ACHN (cell line): ENCODE measurements at regions not wholly inside any gene's neighbourhood (a gene's known extent, or its start where the extent isn't known, plus 50 kb on each side); places are given as distances from the start of the nearest gene placed in this dataset.
A peak's percentile ranks its signal among the peaks of the same experiment; 100 is the strongest.
"Not testable (repeated sequence)": the region's sequence is repeated elsewhere in the genome, so short reads cannot be mapped to it uniquely, and the experiment has no call there.

ENCODE experiments used
- DNase-seq: peaks from one replicate; pipeline ENCODE4 v3.0.0-alpha.2; 2015
- in situ Hi-C: cut with HindIII; loops from 2 replicates; pipeline ENCODE4 v1.10.0; 2017; ENCODE audit warnings: low sequenced_read_pairs, low pct_ligation_motif_present, low pct_unique_long_range_greater_than_20kb

GRCh38 chr7:108627476-108628051 lies 57.9 kb downstream of the DNAJB9 start:
- in situ Hi-C loops: no loop called here
- DNase-seq: no peak

- in situ Hi-C loops: no loop called here
- DNase-seq: no peak
Measured at GRCh38 chr7:108628678-108629077, 59.0 kb downstream of the DNAJB9 start.

- in situ Hi-C loops: no loop called here
- DNase-seq: no peak
Measured at GRCh38 chr7:108629651-108630400, 60.2 kb downstream of the DNAJB9 start.

GRCh38 chr7:108634036-108634435 lies 64.4 kb downstream of the DNAJB9 start:
- in situ Hi-C loops: no loop called here
- DNase-seq: no peak

- DNase-seq: no peak
- in situ Hi-C loops: no loop called here
Measured at GRCh38 chr7:108634535-108634934, 64.9 kb downstream of the DNAJB9 start.

- DNase-seq: no peak
- in situ Hi-C loops: no loop called here
Measured at GRCh38 chr7:108637049-108637621, 67.5 kb downstream of the DNAJB9 start.

- in situ Hi-C loops: no loop called here
- DNase-seq: no peak
Measured at GRCh38 chr7:108642126-108642525, 72.5 kb downstream of the DNAJB9 start.

- in situ Hi-C loops: no loop called here
- no peak for DNase-seq
Measured at GRCh38 chr7:108643136-108643535, 73.5 kb downstream of the DNAJB9 start.

- in situ Hi-C loops: no loop called here
- DNase-seq: no peak
Measured at GRCh38 chr7:108648989-108649388, 79.3 kb downstream of the DNAJB9 start.

GRCh38 chr7:108650467-108650866 lies 80.8 kb downstream of the DNAJB9 start:
- in situ Hi-C loops: no loop called here
- no peak for DNase-seq

- no peak for DNase-seq
- in situ Hi-C loops: no loop called here
Measured at GRCh38 chr7:108652886-108653285, 83.2 kb downstream of the DNAJB9 start.

GRCh38 chr7:108653526-108653925 lies 83.9 kb downstream of the DNAJB9 start:
- in situ Hi-C loops: no loop called here
- no peak for DNase-seq

GRCh38 chr7:108657140-108657726 lies 87.6 kb downstream of the DNAJB9 start:
- DNase-seq, in situ Hi-C loops: not testable (repeated sequence)

- no peak for DNase-seq
- in situ Hi-C loops: no loop called here
Measured at GRCh38 chr7:108659261-108659660, 89.6 kb downstream of the DNAJB9 start.

GRCh38 chr7:108659867-108660266 lies 90.2 kb downstream of the DNAJB9 start:
- no peak for DNase-seq
- in situ Hi-C loops: no loop called here

GRCh38 chr7:108660465-108660864 lies 90.8 kb downstream of the DNAJB9 start:
- DNase-seq: peak; percentile 20
- in situ Hi-C loops: no loop called here

GRCh38 chr7:108662783-108663362 lies 93.2 kb downstream of the DNAJB9 start:
- DNase-seq: no peak
- in situ Hi-C loops: no loop called here

- DNase-seq: no peak
- in situ Hi-C loops: no loop called here
Measured at GRCh38 chr7:108663701-108664100, 94.0 kb downstream of the DNAJB9 start.

GRCh38 chr7:108667216-108667615 lies 97.5 kb downstream of the DNAJB9 start:
- no peak for DNase-seq
- in situ Hi-C loops: no loop called here
